ENCODE measurements at regions not wholly inside any gene's neighbourhood (a gene's known extent, or its start where the extent isn't known, plus 50 kb on each side); places are given as distances from the start of the nearest gene placed in this dataset.

- no peak for DNase-seq
These were observed 369.6 kb downstream of the DUSP6 start for GRCh38 chr12:88982694-88983093.

GRCh38 chr12:88977115-88977514, 375.2 kb downstream of the DUSP6 start:
- DNase-seq, result no peak

- DNase-seq, result no peak
These were observed 378.3 kb downstream of the DUSP6 start for GRCh38 chr12:88973998-88974397.

- no peak for DNase-seq
These were observed 381.6 kb downstream of the DUSP6 start for GRCh38 chr12:88970740-88971139.

- DNase-seq, result no peak
These were observed 383.2 kb downstream of the DUSP6 start for GRCh38 chr12:88969127-88969526.

GRCh38 chr12:88960213-88960878, 380.1 kb upstream of the KITLG start:
- DNase-seq, result no peak

- DNase-seq, result no peak
These were observed 378.7 kb upstream of the KITLG start for GRCh38 chr12:88958946-88959345.

GRCh38 chr12:88958153-88958552, 377.9 kb upstream of the KITLG start:
- no peak for DNase-seq

- DNase-seq, result no peak
These were observed 377.1 kb upstream of the KITLG start for GRCh38 chr12:88957358-88957757.

- DNase-seq, result no peak
These were observed 375.3 kb upstream of the KITLG start for GRCh38 chr12:88955531-88955930.

GRCh38 chr12:88953029-88953586, 372.8 kb upstream of the KITLG start:
- DNase-seq, result no peak

GRCh38 chr12:88952562-88952942, 372.3 kb upstream of the KITLG start:
- DNase-seq, result no peak

GRCh38 chr12:88951860-88952561, 371.7 kb upstream of the KITLG start:
- DNase-seq, result no peak

GRCh38 chr12:88951177-88951576, 370.9 kb upstream of the KITLG start:
- DNase-seq, result no peak

GRCh38 chr12:88947486-88948043, 367.3 kb upstream of the KITLG start:
- no peak for DNase-seq

- DNase-seq, result no peak
These were observed 366.2 kb upstream of the KITLG start for GRCh38 chr12:88946372-88946997.

- no peak for DNase-seq
These were observed 364.9 kb upstream of the KITLG start for GRCh38 chr12:88945051-88945732.

- DNase-seq, result no peak
These were observed 364.1 kb upstream of the KITLG start for GRCh38 chr12:88944397-88944796.

GRCh38 chr12:88940854-88941253, 360.6 kb upstream of the KITLG start:
- no peak for DNase-seq

- DNase-seq, result no peak
These were observed 355.6 kb upstream of the KITLG start for GRCh38 chr12:88935856-88936255.

- DNase-seq, result no peak
These were observed 354.0 kb upstream of the KITLG start for GRCh38 chr12:88934163-88934747.

- no peak for DNase-seq
These were observed 352.2 kb upstream of the KITLG start for GRCh38 chr12:88932457-88932856.

GRCh38 chr12:88931598-88931997, 351.3 kb upstream of the KITLG start:
- DNase-seq, result no peak
